NCI-H1105 (cell line): ENCODE measurements at regions not wholly inside any gene's neighbourhood (a gene's known extent, or its start where the extent isn't known, plus 50 kb on each side); places are given as distances from the start of the nearest gene placed in this dataset.

ENCODE experiments used
- DNase-seq: peaks from one replicate; lab custom pipeline; 2025; lab: John Stamatoyannopoulos, UW

DNA sequence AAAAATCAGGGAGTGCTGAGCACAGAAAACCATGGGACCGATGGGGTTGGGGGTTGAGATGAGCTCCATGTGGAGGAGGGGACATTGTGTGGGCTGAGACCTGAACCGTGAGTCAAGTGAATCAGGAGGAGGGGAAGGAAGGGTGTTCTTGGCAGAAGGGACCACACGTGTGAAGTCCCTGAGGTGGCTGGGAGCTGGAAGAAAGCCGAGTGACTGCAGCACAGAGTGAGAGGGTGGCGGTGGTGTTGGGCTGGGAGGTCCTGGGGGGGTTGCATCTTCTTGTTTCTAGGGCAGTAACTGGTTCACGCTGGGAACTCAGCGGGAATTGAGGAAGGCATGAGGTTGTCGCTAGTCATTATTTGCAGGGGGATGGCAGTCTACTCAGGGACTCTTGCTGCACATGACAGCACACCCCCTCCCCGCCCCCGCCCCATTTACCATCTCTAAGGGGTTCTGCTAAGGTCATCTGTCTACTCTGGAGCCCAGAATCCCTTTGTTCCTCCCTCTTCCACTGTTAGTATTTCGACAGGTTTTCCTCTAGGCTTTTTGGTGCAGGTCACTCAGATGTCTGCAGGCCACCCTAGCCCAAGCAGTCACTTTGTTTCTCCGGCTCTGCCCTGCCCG, 254.3 kb downstream of the TLE3 start:
- no peak for DNase-seq

DNA sequence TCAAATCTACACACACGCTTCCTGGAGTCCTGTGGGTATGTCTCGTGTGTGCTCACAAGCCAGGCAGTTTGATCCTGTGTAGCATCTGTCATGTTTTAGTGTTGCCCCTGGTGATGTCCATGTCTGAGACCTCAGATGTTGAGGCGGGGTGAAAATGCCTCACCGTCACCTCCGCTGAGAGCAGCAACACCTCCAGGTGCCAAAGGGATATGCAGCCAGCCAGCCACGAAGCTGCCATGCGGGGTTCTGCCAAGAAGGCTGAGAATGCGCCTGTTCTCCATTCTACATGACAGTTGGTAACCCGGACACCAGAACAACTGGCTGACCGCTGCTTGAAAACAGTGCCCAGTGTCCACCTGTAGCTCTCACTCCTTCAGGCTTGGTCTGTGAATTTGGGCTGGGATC, 253.8 kb downstream of the TLE3 start:
- DNase-seq = no peak

DNA sequence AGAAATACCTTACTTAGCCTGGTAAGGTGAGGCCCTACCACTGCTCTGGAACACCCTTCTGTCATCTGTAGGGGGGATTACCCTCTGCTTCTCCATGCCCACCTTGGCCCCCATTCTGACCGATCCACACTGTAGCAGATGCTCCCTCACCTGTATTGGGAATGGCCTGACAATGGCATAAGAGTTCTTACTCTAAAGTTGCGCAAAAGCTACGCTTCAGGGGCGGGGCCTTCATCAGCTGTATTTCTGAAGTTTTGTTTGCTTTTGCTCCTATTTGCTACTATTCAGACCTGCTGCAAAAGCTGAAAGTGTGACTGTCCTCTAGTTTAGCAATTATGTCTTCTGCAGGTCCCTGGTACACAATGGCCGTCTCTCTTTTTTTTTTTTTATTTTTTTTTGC, 252.6 kb downstream of the TLE3 start:
- no peak for DNase-seq

DNA sequence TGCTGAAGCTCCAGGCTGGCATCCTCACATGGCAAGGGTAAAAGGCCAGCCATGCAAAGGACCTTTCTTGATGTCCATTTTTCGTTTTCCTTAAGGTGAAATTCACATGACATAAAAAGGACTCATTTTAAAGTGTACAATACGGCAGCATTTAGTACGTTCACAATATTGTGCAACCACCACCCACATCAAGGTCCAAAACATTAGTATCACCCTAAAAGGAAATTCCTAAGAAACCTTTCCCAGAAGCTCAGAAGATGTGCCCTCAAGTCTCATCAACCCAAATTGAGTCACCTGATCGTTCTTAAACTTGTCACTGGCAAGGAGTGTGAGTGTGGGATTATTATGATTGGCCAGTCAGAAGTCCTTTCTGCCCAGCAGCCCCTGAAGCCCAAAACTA, 250.1 kb downstream of the TLE3 start:
- DNase-seq = no peak

DNA sequence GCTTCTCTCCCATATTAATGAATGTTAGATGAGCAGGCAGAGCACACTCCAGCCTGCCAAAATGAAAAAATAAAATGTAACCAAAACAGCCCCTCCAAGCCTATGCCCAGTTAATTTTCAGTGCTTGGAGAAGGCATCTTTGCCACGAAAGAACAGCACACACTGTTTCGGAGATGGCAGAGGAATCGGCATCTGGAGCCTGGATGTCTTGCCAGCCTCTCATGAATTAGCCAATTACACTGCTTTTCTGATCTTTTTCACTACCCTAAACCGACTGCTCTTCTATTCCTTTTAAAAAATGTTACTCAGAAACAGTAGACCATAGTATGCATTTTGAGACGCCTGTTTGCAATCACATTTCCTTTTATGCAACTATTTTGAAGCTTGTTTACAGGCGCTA, 249.6 kb downstream of the TLE3 start:
- no peak for DNase-seq

DNA sequence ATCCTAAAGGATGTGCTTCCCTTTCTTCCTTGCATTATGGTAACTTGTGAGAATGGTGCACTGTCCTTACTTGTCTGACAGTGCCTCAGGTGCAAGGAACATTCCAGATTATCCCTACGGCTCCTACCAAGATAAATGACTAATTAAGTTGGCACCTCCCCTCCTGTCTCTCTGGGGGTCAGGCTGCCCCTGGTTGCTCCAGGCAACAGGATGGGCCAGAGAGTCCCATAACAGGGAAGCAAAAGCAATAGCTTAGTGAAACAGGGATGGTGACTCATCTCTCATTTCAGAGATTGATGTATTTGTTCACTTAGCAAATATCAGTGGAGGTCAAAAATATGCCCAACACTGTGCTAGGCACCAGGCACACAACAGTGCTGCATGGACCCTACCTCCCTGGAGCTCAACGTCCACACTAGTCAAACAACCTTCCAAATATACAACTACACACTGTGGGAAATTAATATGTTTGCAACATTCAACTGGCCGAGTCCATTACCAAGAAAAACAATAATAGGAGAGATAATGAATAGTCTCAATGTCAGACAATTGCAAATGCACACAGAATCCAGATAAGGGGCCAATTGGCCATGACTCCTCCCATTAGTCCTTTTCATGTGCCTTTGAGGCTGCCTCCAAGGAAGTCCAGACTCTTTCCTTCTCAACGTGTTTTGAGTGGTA, 249.0 kb downstream of the TLE3 start:
- no peak for DNase-seq

DNA sequence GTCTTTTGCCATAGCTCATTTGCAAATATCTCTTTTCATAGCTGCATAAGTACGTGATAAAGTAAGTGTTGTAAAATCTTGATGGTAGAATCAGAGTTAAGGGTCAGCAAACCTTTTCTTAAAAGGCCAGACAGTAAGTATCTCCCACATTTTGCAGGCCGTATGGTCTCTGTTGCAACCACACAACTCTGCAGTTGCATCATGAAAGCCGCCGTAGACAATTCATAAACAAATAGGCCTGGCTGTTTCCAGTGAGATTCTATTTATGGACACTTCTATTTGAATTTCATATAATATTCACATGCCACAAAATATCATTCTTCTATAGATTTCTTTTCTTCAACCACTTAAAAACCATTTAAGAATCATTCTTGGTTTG, 248.5 kb downstream of the TLE3 start:
- DNase-seq = no peak

DNA sequence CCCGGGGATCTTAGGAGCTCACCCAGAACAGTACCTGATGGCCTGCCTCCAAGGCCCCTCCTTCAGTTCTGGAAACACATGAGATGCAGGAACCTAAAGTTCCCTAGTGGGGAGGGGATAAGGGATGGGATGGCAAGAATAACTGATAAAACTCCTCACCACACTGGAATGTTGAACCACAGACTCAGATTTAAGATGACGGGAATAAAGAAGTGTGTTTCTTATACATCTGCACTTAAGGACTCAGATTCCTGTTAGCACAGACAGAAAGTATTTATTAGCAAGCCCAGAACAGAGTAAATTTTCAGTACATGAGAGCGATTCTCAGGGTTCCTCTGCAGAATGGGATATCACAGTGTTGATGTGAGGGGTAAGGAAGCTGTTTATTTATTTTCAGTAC, 245.2 kb downstream of the TLE3 start:
- no peak for DNase-seq

DNA sequence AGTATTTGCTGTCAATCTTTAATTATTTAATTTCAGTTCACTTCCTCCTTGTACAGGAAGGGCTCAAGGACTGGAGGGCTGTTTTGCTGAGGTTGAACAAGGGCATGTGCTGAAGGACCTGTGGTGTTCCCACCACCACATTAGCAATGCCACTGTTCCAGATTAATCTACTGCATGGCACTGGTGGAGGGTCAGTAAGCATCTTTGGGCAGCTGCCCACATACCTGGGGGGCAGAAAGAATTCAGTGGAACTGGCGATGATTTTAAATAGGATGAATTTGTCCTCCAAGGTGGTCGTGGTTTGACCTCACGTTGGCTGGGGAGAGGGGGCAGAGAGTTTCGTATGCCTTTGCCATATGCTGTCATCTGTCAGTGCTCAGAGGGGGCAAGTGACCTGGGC, 244.8 kb downstream of the TLE3 start:
- DNase-seq = no peak

DNA sequence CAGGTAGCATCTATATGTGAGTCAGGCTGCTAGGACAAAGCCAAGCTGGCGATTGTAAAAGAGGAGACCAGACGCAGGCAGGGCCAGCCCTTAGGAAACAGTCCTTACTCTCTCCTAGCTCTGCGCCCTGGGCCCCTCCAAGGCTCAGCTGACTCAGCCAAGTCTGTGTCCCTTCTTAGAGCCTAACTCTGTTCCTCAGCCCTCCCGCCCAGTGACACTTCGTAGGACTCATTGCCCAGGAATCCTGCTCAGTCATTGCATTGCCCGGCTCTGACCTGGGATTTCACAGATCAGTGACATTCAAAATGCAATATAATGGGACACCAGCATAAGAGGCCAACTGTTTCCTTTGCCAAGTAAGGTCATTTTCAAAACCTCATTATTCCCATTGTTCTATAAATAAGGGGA, 244.2 kb downstream of the TLE3 start:
- DNase-seq = no peak

DNA sequence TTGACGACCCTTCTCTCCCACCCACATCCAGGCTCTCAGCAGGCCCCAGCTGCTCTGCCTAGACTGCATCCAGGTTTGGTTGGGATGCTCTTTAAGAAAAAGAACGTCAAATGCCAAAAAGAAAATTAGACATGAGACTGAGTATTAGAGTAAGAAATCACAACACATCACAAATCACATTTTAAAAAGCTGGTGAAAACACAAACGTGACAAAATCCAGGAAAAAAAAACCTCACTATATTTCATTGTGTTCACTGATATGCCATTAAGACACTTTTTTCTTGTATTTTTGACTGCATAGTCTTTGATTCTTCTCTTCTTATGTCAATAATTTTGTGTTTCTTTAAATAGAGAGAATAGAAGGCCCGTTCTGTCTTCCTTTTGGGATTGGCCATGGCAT, 243.7 kb downstream of the TLE3 start:
- no peak for DNase-seq

DNA sequence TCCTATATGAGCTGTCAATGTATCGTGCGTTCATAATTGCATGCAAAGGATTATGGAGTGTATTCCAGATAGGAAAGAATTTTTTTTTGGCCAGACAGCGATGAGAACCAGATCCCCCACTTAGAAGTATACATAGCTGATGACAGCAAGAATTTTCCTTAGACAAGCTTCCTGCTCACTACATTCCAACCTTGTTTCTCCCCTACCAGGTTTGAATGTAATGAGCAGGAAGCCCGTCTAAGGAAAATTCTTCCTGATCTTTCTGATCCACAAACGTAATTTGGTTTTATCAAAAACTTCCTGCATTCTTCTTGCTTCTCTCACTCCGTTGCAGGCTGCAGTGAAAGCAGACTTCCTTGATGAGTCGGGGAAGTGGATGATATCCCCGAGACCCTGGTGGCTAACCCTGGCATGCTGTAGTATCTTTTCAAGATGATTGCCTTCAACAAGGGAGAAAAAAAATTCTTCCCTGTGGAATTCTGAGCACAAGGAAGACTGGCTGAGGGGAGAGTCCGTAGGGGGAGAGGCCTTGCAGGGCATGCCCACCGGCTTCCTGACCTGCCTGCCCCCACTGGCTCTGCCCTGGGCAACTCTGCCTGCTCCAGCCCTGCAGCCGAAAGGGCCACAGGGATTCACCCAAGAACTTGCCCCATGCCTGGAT, 243.1 kb downstream of the TLE3 start:
- no peak for DNase-seq

DNA sequence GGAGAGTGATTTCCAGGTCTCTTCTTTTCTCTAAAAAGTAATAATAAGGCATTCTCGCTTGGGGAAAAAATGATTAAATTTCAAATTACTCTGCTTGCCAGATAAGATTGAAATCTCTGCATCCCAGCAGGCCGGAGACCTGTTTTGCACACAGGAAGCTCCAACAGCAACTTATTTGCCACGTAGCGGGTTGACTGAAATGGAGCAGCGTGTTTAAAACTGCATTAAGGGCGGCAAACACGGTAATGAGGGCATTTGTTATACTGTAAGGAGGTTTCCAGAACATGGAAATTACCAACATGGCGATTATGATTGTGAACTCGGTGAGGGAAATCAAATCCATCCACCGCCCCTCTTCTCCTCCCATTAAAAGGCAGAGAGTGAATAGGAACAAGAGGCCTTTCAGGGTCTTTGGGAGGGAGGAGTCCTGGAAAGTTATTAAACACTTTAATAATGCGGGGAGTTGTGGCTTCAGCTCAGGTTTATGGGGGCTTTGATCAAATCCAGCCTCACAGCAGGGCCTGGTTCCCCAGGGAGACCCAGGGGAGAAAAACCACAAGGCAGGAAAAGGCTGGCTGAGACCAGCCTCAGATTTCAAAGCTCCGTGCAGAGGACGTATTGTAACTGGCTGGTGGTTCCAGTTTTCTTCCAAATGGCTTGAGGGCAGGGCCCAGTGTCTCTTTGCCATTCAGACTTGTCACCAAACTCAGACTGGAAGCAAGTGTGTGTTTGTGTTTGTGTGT, 242.3 kb downstream of the TLE3 start:
- DNase-seq = no peak

DNA sequence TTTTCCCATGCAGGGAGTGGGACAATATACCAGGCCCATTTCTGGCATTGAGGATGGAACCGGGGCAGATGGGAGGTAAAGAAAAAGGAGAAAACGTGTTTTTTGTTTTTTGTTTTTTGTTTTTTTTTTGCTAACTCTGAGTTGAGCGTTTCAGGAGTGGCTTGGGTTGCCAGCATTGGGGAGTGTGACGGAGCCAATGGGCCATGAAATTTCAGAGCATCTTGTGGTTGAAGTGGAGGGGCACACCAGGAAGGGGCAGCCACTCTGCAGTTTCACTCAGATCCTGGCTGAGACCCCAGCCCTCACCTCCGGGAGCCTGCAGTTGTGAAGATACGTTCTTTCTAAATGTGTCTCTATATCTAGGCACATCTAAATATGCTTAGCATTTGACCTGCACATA, 240.5 kb downstream of the TLE3 start:
- no peak for DNase-seq

DNA sequence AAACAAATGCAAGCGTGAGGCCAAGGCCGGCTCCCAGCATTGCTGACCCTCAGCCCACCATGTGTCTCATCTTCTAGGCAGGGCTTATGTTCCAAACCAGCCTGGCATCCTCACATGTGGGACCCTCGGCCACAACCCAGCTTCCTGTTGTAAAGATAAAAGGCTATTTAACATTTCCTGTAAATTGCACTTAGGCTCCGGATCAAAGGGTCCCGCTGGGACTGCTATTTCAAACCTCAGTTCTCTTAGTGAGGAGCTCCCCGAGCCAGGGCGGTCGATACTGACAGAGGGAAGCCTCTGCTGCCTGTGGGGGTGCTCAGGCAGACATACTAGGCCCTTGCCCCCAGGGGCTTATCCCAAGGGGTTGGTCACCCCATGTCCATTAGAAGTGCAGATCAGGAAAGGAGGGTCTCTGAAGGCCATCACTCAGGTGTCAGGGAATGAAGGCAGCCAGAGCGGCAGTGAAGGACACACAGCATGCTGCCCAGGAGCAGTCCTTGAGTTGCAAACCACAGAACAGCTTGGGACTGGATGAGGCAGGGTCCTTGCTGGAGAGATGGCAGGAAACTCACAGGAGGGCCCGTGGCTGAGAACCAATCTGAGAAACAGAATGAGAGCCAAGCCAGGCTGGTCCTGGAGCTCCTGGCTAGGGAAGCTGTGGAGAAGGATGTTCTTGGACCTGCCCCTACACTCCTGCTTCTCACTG, 239.9 kb downstream of the TLE3 start:
- no peak for DNase-seq

DNA sequence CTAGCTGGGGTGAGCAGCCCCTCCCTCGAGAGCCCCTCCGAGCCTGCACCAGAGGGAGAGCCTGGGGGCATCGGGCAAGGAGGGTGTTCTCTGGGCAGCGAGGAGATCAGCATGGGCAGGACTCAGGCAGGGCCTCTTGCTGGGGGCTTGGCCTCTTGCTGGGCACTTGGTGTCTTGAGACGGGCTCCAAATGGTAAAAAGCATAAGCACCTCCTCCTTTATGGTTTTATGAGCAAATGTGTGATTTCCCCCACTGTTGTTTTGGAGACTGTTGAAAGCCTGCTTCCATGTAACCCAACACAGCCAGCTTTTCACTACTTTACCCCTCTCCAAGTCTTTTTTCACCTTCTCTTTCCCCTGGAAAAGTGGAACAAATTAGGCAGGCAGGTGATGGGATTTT, 239.3 kb downstream of the TLE3 start:
- no peak for DNase-seq

DNA sequence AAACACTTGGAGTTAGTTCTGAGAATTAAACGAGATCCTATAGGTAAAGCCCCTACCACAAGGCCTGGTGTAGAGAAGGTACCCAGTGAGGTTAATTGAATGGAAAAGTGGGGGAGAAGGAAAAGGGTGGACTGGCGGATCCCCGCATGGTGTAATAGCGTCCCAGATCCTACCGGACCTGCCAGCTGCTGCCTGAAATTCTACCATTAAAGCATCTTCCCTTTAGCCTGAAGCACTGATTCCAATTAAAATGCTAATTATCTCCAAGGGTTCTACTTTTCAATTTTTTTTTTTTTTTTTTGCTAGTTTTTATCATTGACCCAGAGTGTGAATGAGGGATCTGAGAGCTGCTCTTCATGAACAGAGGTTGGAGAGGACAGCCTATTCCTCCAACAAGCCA, 237.9 kb downstream of the TLE3 start:
- DNase-seq = no peak

DNA sequence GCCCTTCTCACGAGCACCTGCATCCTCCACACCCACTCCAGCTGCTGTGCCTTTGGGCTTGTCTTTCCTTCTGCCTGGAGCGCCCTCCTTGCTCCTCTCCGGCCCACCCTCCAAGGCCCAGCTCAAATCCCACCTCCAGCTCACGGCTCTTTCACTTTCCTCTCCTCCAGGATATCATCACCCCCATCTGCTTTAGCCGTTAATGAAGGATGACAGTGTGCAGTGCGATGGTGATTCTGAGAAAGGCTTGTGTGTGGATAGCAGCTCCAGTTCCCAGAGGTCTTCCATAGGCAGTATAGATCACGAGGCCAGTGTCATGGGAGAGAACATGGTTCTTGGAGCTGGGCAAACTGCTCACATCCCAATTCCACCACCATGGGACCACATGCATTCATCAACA, 237.4 kb downstream of the TLE3 start:
- DNase-seq = no peak

DNA sequence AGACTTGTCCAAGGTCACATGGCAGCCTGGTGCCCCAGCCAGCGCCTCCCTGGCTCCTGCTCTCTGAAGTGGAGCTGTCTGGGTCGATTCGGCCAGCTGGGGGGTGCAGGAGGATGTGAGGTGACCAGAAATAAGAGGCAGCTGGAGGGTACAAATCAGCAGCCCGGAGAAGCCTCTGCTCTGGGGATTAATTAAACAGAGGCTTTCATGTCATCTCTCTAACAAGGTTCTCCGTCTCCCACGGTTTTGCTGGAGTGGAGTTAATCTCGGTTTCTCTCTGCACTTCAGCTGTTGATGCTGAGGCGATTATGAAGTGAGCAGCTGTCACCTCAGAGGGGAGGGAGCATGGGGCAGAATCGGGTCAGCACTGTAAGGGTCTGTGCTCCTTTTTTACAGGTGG, 236.8 kb downstream of the TLE3 start:
- DNase-seq = no peak

DNA sequence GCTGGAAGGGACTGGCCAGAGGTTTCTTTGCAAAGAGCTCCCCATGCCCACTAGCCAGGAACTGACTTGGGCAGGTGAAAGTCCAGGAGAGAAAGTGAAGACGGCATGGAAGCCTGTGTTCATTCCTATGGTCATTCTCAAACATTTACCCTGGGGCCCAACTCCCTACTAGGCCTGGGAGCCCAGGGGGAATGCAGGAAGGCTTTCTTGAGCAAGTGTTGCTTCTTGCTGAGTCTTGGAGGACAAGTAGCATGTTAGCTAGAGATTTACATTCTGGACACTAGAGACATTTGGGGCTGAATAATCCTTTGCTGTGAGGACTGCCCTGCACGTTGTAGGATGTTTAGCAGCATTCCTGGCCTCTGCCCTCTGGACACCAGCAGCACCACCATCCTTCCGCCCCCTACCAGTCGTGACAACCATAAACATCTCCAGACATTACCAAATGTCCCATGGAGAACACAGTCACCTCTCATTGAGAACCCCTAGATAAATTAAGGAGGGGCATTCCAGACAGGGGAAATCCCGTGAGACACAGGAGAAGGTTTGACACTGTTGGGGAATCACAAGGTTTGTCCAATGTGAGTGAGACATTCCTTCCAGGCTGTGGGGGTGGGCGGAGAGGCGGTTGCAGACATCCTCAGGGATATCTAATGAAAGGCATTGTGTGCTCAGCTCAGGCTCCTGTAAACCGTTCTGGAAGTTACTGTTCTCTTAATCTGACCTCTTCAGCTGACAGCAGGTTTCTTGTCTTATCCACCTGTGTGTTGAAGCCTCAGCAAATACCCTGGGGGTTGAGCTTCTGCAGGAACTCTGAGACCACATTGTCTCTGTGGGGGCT, 236.2 kb downstream of the TLE3 start:
- DNase-seq = no peak

DNA sequence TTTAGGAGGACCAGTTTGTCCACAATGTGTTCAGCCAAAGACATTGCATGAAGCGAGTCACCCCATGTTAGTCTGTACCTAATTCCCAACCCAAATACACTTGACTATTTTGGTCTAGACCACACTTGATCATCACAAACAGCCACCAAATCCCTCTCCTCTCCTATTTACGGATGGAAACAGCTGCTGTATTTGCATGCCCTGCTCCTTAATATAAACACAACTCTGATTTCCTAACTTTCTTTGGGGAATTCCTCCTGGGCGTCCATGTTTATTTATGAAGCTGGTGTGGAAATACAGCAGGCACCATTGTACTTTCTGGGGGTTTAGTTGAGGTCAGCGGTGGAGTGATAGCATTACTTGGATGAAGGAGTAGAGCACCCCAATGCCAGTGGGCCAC, 235.2 kb downstream of the TLE3 start:
- no peak for DNase-seq

DNA sequence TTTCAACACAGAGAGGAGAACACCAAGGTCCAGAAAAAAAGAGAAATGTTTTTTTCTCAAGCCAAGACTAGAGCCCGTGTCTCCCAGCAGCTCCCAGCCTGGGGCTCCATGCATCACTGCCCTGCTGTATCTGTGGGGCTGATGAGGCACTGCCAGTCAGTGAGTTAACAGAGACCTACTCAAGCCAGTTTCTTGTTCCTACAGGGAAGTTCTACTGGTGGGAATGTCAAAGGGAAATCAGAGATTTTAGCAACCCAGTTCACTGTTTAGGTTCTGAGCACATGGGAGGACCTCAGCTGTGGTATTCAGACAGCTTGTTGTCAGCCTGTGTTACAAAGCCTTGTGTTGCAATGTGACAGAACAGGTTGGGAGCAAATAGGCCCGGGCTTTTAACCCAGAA, 234.3 kb downstream of the TLE3 start:
- DNase-seq = no peak
